ENCODE measurements at regions not wholly inside any gene's neighbourhood (a gene's known extent, or its start where the extent isn't known, plus 50 kb on each side); places are given as distances from the start of the nearest gene placed in this dataset.

DNA sequence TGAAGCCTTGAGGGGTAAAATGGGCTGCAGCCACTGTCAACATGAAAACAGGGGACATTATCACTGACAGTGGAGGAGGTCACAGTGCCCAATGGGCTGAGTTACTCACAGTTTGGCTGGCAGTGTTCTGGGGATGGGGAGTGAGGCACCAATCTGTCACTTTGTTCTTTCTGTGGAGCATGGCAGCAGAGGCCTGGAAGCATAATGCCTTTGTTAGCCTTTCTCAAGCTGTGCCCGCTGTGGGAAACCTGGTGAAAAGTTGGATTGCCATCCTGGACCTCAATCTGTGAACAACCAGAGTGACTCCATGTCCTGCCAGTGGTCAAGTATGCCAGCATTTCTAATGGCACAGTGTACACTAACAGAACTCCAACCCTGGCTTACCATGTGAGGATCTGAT lies 143.6 kb downstream of the OR2B2 start:
- H2AFZ ChIP-seq (replicated peaks; ENCODE audit: low read length, poor library complexity) = no peak overlapping the region
- H4K8ac ChIP-seq (ENCODE audit: low read depth in 2 of 2, low read length in 2 of 2) = no peak overlapping the region
- no peak overlapping the region for H4K5ac ChIP-seq (ENCODE audit: low read depth, low read length)
- no peak overlapping the region for H2BK120ac ChIP-seq (ENCODE audit: low read depth, low read length)
- no peak overlapping the region for H2AK5ac ChIP-seq (ENCODE audit: low read depth, low read length)
- POLR2A ChIA-PET (ENCODE audit: unreplicated experiment) = no interaction called here
- H4K91ac ChIP-seq (ENCODE audit: insufficient read depth, low read depth, low read length) = no peak overlapping the region
- H2BK20ac ChIP-seq (ENCODE audit: low read depth, low read length) = no peak overlapping the region
- ATAC-seq (ENCODE audit: low read depth) (no peak), DNase-seq (no peak)
- H3K4me3 ChIP-seq (ENCODE audit: insufficient read depth, low read depth, low read length) = no peak overlapping the region
- peaks cover 7% of the 10 kb centered on the region for H3K27me3 ChIP-seq (ENCODE audit: control insufficient read depth, insufficient read depth, low read length)
- H3K56ac ChIP-seq (ENCODE audit: extremely low read depth, insufficient read depth, low read length) = no peak overlapping the region
- H4K20me1 ChIP-seq (ENCODE audit: insufficient read depth, low read length) = no peaks in the 10 kb centered on the region
- no peak overlapping the region for H3K9ac ChIP-seq (ENCODE audit: low read depth, low read length)
- no peak overlapping the region for H2BK5ac ChIP-seq (ENCODE audit: low read depth, low read length, poor library complexity, severe bottlenecking)
- TF ChIP-seq, protein P1, sequence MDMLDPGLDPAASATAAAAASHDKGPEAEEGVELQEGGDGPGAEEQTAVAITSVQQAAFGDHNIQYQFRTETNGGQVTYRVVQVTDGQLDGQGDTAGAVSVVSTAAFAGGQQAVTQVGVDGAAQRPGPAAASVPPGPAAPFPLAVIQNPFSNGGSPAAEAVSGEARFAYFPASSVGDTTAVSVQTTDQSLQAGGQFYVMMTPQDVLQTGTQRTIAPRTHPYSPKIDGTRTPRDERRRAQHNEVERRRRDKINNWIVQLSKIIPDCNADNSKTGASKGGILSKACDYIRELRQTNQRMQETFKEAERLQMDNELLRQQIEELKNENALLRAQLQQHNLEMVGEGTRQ (IDR thresholded peaks at IDR 0.05; ENCODE audit: low read depth, low read length) = no peak
- no peak for TF ChIP-seq RAD21 (IDR thresholded peaks at IDR 0.05; ENCODE audit: low read length)
- TF ChIP-seq NFE2L2 (IDR thresholded peaks at IDR 0.05; ENCODE audit: low read depth, low read length) = no peak
- TF ChIP-seq MAFK (IDR thresholded peaks at IDR 0.05; ENCODE audit: low read depth, low read length) = no peak
- no peak for TF ChIP-seq MXI1 (IDR thresholded peaks at IDR 0.05; ENCODE audit: borderline replicate concordance, low read depth, low read length)
- TF ChIP-seq SMC3 (IDR thresholded peaks at IDR 0.05; ENCODE audit: low read depth, low read length) = no peak
- TF ChIP-seq CHD1 (IDR thresholded peaks at IDR 0.05; ENCODE audit: low read depth, low read length) = no peak
- no peak for TF ChIP-seq RFX5 (IDR thresholded peaks at IDR 0.05; ENCODE audit: low read depth, low read length)
- TF ChIP-seq, protein P2, sequence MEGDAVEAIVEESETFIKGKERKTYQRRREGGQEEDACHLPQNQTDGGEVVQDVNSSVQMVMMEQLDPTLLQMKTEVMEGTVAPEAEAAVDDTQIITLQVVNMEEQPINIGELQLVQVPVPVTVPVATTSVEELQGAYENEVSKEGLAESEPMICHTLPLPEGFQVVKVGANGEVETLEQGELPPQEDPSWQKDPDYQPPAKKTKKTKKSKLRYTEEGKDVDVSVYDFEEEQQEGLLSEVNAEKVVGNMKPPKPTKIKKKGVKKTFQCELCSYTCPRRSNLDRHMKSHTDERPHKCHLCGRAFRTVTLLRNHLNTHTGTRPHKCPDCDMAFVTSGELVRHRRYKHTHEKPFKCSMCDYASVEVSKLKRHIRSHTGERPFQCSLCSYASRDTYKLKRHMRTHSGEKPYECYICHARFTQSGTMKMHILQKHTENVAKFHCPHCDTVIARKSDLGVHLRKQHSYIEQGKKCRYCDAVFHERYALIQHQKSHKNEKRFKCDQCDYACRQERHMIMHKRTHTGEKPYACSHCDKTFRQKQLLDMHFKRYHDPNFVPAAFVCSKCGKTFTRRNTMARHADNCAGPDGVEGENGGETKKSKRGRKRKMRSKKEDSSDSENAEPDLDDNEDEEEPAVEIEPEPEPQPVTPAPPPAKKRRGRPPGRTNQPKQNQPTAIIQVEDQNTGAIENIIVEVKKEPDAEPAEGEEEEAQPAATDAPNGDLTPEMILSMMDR (conservative IDR thresholded peaks at IDR 0.05; ENCODE audit: low read depth, low read length) = no peak
- TF ChIP-seq, protein P3, sequence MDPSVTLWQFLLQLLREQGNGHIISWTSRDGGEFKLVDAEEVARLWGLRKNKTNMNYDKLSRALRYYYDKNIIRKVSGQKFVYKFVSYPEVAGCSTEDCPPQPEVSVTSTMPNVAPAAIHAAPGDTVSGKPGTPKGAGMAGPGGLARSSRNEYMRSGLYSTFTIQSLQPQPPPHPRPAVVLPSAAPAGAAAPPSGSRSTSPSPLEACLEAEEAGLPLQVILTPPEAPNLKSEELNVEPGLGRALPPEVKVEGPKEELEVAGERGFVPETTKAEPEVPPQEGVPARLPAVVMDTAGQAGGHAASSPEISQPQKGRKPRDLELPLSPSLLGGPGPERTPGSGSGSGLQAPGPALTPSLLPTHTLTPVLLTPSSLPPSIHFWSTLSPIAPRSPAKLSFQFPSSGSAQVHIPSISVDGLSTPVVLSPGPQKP (IDR thresholded peaks at IDR 0.05; ENCODE audit: borderline replicate concordance, low read depth, low read length) = no peak
- TF ChIP-seq POLR2A (IDR thresholded peaks at IDR 0.05; ENCODE audit: low read depth, low read length) = no peak
- no peak for TF ChIP-seq MAZ (IDR thresholded peaks at IDR 0.05; ENCODE audit: borderline replicate concordance, low read depth, low read length)
- TF ChIP-seq RCOR1 (IDR thresholded peaks at IDR 0.05; ENCODE audit: insufficient replicate concordance, low read length) = no peak
- TF ChIP-seq CEBPB (IDR thresholded peaks at IDR 0.05; ENCODE audit: low read depth, low read length) = no peak
- no peak for TF ChIP-seq BHLHE40 (IDR thresholded peaks at IDR 0.05; ENCODE audit: low read depth, low read length)
- no peak for TF ChIP-seq FOS (IDR thresholded peaks at IDR 0.05; ENCODE audit: low read depth, low read length)
- H3K14ac ChIP-seq (replicated peaks; ENCODE audit: low read depth, low read length) = no peak overlapping the region
- BruUV-seq (replicated peaks) = no TSS peak
- H2BK15ac ChIP-seq (ENCODE audit: low read depth, low read length) = no peak overlapping the region
- H3K27ac ChIP-seq (ENCODE audit: insufficient read depth, low read length) = no peak overlapping the region
- no peaks in the 10 kb centered on the region for H3K9me3 ChIP-seq (ENCODE audit: control insufficient read depth, insufficient read depth, low read length)
- no peaks in the 10 kb centered on the region for H3K36me3 ChIP-seq (ENCODE audit: control insufficient read depth, insufficient read depth, low read length)
- no peaks in the 10 kb centered on the region for H3K4me1 ChIP-seq (ENCODE audit: control insufficient read depth, insufficient read depth, low read length)
- no peaks in the 10 kb centered on the region for H3K79me1 ChIP-seq (ENCODE audit: low read depth in 1 of 2, low read length in 2 of 2)
- H3K4ac ChIP-seq (ENCODE audit: low read depth, low read length) = no peak overlapping the region
- H3K9me1 ChIP-seq (ENCODE audit: insufficient read depth, low read length) = no peaks in the 10 kb centered on the region
- no peak overlapping the region for H3K23ac ChIP-seq (ENCODE audit: low read depth, low read length)
- 67% methylated on average over 1 of the region's 1 CpG; no CpG with 5 or more reads in 1 of the 2 experiments for WGBS, 2 experiments (ENCODE audit: extremely low coverage in 2 of 2, insufficient read length in 1 of 2)
- dilution Hi-C loops (cut with HindIII; ENCODE audit: low sequenced_read_pairs, unreplicated experiment) = no loop called here
- CTCF ChIA-PET = interaction anchor here (1.2 kb wide), 1 partner anchor 16 kb away, joined by 3 read pairs; no protein-coding TSS in a partner anchor
- H3K18ac ChIP-seq (ENCODE audit: low read depth, low read length) = no peak overlapping the region
- no peak overlapping the region for H3K4me2 ChIP-seq (ENCODE audit: low read depth, low read length)
- intact Hi-C loops (cut with micrococcal nuclease) = no loop called here
- in situ Hi-C loops (cut with MboI; ENCODE audit: low sequenced_read_pairs) = no loop called here
- H2AK9ac ChIP-seq (replicated peaks; ENCODE audit: low read depth, low read length, poor library complexity) = no peak overlapping the region

Data from IMR-90 (cell line).